Panc1 (cell line): ENCODE measurements at regions not wholly inside any gene's neighbourhood (a gene's known extent, or its start where the extent isn't known, plus 50 kb on each side); places are given as distances from the start of the nearest gene placed in this dataset.

ENCODE experiments used
- ATAC-seq: fragments of 200-7000 bp; cut with Tn5 transposase; 2 replicates; pipeline ENCODE4 v1.9.1; 2020; ENCODE audit warnings: mild to moderate bottlenecking, moderate library complexity
- BruUV-seq: library from RNA; stranded (reverse); fragments of 400-500 nt; replicated peaks from 2 replicates; lab custom pipeline; 2021; lab: Mats Ljungman, UMichigan
- CTCF ChIA-PET: fragments of 300-600 bp; sonication (Branson Sonifier 250); formaldehyde crosslinking; loops from one replicate; lab custom pipeline; 2022; ENCODE audit warnings: antibody characterized with exemption; lab: Charles Lee
- POLR2A ChIA-PET: fragments of 300-600 bp; sonication (Branson Sonifier 250); formaldehyde crosslinking; loops from one replicate; lab custom pipeline; 2022; ENCODE audit warnings: antibody characterized with exemption; lab: Charles Lee
- DNase-seq: peaks from one replicate; pipeline ENCODE4 v3.0.0-alpha.2; 2010; ENCODE audit warnings: low read depth, low spot score
- H3K27ac ChIP-seq: 2 replicates; pipeline ENCODE4 v1.5.1; 2011; ENCODE audit warnings: mild to moderate bottlenecking, low read length, inconsistent platforms
- H3K27me3 ChIP-seq: fragments of 200-500 bp; sonication (Bioruptor generic); 2 replicates; pipeline ENCODE4 v1.6.0; 2014; ENCODE audit warnings: low read length, inconsistent platforms; ENCODE audit not compliant: control insufficient read depth, insufficient read depth
- H3K36me3 ChIP-seq: fragments of 200-500 bp; sonication (Bioruptor generic); 2 replicates; pipeline ENCODE4 v1.5.1; 2014; ENCODE audit warnings: inconsistent platforms, mild to moderate bottlenecking, low read length, moderate library complexity; ENCODE audit not compliant: control insufficient read depth, insufficient read depth
- H3K4me1 ChIP-seq: 2 replicates; pipeline ENCODE4 v1.5.1; 2011; ENCODE audit warnings: inconsistent platforms, mild to moderate bottlenecking, low read length, moderate library complexity; ENCODE audit not compliant: control insufficient read depth, insufficient read depth
- H3K4me3 ChIP-seq, 2 experiments: 2 replicates each; pipeline ENCODE4 v1.5.1; 2011 to 2012; ENCODE audit warnings: low read depth in 2 of 2, low read length in 2 of 2, mild to moderate bottlenecking in 2 of 2, inconsistent platforms in 1 of 2, moderate library complexity in 1 of 2
- H3K9me3 ChIP-seq: fragments of 200-500 bp; sonication (Bioruptor generic); 2 replicates; pipeline ENCODE4 v1.5.1; 2014; ENCODE audit warnings: low read depth, mild to moderate bottlenecking, inconsistent platforms, low read length, moderate library complexity; ENCODE audit not compliant: control insufficient read depth, insufficient read depth
- POLR2AphosphoS5 ChIP-seq: IDR thresholded peaks from 2 replicates; pipeline ENCODE4 v1.6.1; 2012; ENCODE audit warnings: mild to moderate bottlenecking, low read depth, low read length, moderate library complexity
- SIN3A ChIP-seq: IDR thresholded peaks from 2 replicates; pipeline ENCODE4 v1.6.1; 2012; ENCODE audit warnings: low read depth, mild to moderate bottlenecking, low read length, moderate library complexity, borderline replicate concordance; ENCODE audit not compliant: insufficient read depth
- TCF7L2 ChIP-seq: IDR thresholded peaks from 2 replicates; pipeline ENCODE4 v1.6.1; 2011; ENCODE audit warnings: mild to moderate bottlenecking, low read depth, low read length, inconsistent platforms
- in situ Hi-C: cut with HindIII; loops from 2 replicates; pipeline ENCODE4 v1.10.0; 2016; ENCODE audit warnings: low sequenced_read_pairs, low pct_unique_long_range_greater_than_20kb
- intact Hi-C: fragments of 100-400 bp; cut with micrococcal nuclease; formaldehyde crosslinking; loops from one replicate; pipeline ENCODE4 v1.10.0; 2022; ENCODE audit not compliant: unreplicated experiment
- TF ChIP-seq, protein P1 (sequence below): fragments of 450-650 bp; IDR thresholded peaks from 2 replicates; pipeline ENCODE4 v1.5.1; 2017; ENCODE audit warnings: mild to moderate bottlenecking
- TF ChIP-seq, protein P2 (sequence below), 2 experiments: IDR thresholded peaks; 2 replicates each; pipeline ENCODE4 v1.6.1; 2011 to 2012; ENCODE audit warnings: low read depth in 2 of 2, control low read depth in 1 of 2, low read length in 1 of 2, mild to moderate bottlenecking in 1 of 2, moderate library complexity in 1 of 2; ENCODE audit not compliant: insufficient read depth in 1 of 2

DNA sequence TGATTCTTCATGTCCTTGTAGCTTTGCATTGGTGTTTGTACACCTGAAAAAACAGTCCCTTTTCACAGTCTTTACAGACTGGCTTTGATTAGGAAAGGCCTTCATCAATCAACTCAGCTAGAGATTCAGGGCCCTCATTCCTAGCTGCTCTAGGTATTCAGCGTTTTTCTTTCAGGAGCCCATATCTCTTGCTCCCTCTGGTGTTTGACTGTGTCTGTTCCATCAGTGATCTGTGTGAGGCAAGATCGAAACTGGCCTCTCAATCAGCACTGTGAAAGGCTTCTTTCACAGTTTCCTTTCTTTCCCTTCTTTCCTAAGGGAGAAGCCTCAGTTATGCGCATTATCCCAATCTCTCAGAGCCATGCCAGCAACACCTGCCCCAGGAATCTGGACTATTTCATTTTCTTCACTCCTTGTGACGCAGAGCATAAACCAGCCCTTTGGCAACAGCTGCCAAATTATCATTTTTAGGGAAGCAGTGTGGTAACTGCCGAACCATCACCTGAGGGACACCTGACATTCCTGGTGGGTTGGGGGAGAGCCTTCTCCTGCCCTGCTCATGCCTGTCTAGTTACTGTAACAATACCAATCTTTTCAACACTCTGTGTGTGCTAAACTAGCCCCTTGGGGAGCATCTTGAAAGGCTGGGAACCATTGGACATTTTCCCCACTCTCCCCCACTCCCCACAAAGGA, 75.7 kb upstream of the CCDC71L start:
- H3K27ac ChIP-seq: no peak overlapping the region
- DNase-seq (peak; percentile 57), ATAC-seq (peak; percentile 88)
- in situ Hi-C loops (no loop called here), intact Hi-C loops (loop anchor here (1.0 to 2.0 kb wide), 3 partner anchors 76 to 560 kb away; partner anchors contain the start of gene CCDC71L)
- ChIA-PET POLR2A (no interaction called here), CTCF (interaction anchor here (0.6 to 1.9 kb wide), 7 partner anchors 25 to 560 kb away, joined by 3 to 10 read pairs (median 4); partner anchors contain the start of genes CCDC71L and NAMPT)
- H3K9me3 ChIP-seq: no peaks in the 10 kb centered on the region
- no peak overlapping the region for H3K4me3 ChIP-seq
- no peaks in the 10 kb centered on the region for H3K27me3 ChIP-seq
- H3K36me3 ChIP-seq: no peaks in the 10 kb centered on the region
- no peaks in the 10 kb centered on the region for H3K4me1 ChIP-seq
- BruUV-seq: no TSS peak
- TF ChIP-seq, protein P1, sequence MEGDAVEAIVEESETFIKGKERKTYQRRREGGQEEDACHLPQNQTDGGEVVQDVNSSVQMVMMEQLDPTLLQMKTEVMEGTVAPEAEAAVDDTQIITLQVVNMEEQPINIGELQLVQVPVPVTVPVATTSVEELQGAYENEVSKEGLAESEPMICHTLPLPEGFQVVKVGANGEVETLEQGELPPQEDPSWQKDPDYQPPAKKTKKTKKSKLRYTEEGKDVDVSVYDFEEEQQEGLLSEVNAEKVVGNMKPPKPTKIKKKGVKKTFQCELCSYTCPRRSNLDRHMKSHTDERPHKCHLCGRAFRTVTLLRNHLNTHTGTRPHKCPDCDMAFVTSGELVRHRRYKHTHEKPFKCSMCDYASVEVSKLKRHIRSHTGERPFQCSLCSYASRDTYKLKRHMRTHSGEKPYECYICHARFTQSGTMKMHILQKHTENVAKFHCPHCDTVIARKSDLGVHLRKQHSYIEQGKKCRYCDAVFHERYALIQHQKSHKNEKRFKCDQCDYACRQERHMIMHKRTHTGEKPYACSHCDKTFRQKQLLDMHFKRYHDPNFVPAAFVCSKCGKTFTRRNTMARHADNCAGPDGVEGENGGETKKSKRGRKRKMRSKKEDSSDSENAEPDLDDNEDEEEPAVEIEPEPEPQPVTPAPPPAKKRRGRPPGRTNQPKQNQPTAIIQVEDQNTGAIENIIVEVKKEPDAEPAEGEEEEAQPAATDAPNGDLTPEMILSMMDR: peak; percentile 72
- TF ChIP-seq, protein P2, sequence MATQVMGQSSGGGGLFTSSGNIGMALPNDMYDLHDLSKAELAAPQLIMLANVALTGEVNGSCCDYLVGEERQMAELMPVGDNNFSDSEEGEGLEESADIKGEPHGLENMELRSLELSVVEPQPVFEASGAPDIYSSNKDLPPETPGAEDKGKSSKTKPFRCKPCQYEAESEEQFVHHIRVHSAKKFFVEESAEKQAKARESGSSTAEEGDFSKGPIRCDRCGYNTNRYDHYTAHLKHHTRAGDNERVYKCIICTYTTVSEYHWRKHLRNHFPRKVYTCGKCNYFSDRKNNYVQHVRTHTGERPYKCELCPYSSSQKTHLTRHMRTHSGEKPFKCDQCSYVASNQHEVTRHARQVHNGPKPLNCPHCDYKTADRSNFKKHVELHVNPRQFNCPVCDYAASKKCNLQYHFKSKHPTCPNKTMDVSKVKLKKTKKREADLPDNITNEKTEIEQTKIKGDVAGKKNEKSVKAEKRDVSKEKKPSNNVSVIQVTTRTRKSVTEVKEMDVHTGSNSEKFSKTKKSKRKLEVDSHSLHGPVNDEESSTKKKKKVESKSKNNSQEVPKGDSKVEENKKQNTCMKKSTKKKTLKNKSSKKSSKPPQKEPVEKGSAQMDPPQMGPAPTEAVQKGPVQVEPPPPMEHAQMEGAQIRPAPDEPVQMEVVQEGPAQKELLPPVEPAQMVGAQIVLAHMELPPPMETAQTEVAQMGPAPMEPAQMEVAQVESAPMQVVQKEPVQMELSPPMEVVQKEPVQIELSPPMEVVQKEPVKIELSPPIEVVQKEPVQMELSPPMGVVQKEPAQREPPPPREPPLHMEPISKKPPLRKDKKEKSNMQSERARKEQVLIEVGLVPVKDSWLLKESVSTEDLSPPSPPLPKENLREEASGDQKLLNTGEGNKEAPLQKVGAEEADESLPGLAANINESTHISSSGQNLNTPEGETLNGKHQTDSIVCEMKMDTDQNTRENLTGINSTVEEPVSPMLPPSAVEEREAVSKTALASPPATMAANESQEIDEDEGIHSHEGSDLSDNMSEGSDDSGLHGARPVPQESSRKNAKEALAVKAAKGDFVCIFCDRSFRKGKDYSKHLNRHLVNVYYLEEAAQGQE (IDR thresholded peaks at IDR 0.05; ENCODE audit: insufficient read depth in 1 of 2, low read depth in 2 of 2, low read length in 1 of 2): no peak

DNA sequence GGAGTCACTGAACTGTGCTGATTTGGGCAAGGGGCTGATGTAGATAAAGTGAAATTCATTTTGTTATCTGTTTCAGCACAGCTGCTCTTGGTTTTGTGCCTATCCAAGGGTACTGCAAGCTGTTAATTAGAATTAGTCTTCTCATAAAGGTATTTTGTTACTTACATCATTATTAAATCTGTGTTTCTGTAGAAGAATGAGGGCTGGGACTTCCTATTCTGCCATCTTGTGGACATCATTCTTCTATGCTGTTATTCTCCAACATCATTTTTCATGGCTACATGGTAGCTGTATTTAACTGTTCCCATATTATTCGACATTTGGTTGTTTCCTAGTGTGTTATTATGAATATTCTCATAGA, 76.2 kb upstream of the CCDC71L start:
- in situ Hi-C loops: no loop called here
- no peak for TF ChIP-seq SIN3A
- no peak for TF ChIP-seq TCF7L2
- TF ChIP-seq, protein P1: no peak
- TF ChIP-seq, protein P2 (IDR thresholded peaks at IDR 0.05; ENCODE audit: insufficient read depth in 1 of 2, low read depth in 2 of 2, low read length in 1 of 2): no peak
- no peak for TF ChIP-seq POLR2AphosphoS5
- H3K27ac ChIP-seq: no peak overlapping the region
- ATAC-seq (no peak; the same call in 1 of the 2 replicates), DNase-seq (no peak)
- no peaks in the 10 kb centered on the region for H3K4me1 ChIP-seq
- ChIA-PET POLR2A (no interaction called here), CTCF (interaction anchor here (1.1 to 1.9 kb wide), 2 partner anchors 275 to 560 kb away, joined by 4 to 10 read pairs; no protein-coding TSS in a partner anchor)
- H3K36me3 ChIP-seq: no peaks in the 10 kb centered on the region
- H3K9me3 ChIP-seq: no peaks in the 10 kb centered on the region
- BruUV-seq: no TSS peak
- H3K4me3 ChIP-seq: no peak overlapping the region
- intact Hi-C loops: loop anchor here (1.0 to 2.0 kb wide), 3 partner anchors 76 to 560 kb away; partner anchors contain the start of gene CCDC71L
- no peaks in the 10 kb centered on the region for H3K27me3 ChIP-seq
